ENCODE measurements at regions not wholly inside any gene's neighbourhood (a gene's known extent, or its start where the extent isn't known, plus 50 kb on each side); places are given as distances from the start of the nearest gene placed in this dataset.

GRCh38 chr2:41414486-41415230, 633.2 kb upstream of the PKDCC start:
- Histone ChIP-seq H3K27me3 (ENCODE audit: control insufficient read depth, insufficient read depth, low read length) (no peaks in the 10 kb centered on the region), H3K36me3 (ENCODE audit: control insufficient read depth, insufficient read depth, low read length) (no peaks in the 10 kb centered on the region), H3K9ac (ENCODE audit: low read length) (no peak overlapping the region), H3K27ac (ENCODE audit: low read depth, low read length) (no peak overlapping the region), H3K4me1 (ENCODE audit: control insufficient read depth, insufficient read depth, low read length) (peaks cover 3% of the 10 kb centered on the region), H3K4me3 (ENCODE audit: low read length) (no peak overlapping the region)

- Histone ChIP-seq H3K36me3 (ENCODE audit: control insufficient read depth, insufficient read depth, low read length) (no peaks in the 10 kb centered on the region), H3K27ac (ENCODE audit: low read depth, low read length) (no peak overlapping the region), H3K9ac (ENCODE audit: low read length) (no peak overlapping the region), H3K4me1 (ENCODE audit: control insufficient read depth, insufficient read depth, low read length) (peaks cover 10% of the 10 kb centered on the region), H3K4me3 (ENCODE audit: low read length) (no peak overlapping the region), H3K27me3 (ENCODE audit: control insufficient read depth, insufficient read depth, low read length) (no peaks in the 10 kb centered on the region)
Measured at GRCh38 chr2:41417511-41417910, 630.3 kb upstream of the PKDCC start.

- no peaks in the 10 kb centered on the region for H3K36me3 ChIP-seq (ENCODE audit: control insufficient read depth, insufficient read depth, low read length)
- no peak overlapping the region for H3K9ac ChIP-seq (ENCODE audit: low read length)
- no peak overlapping the region for H3K27ac ChIP-seq (ENCODE audit: low read depth, low read length)
- H3K27me3 ChIP-seq (ENCODE audit: control insufficient read depth, insufficient read depth, low read length), result no peaks in the 10 kb centered on the region
- H3K4me3 ChIP-seq (ENCODE audit: low read length), result no peak overlapping the region
- H3K4me1 ChIP-seq (ENCODE audit: control insufficient read depth, insufficient read depth, low read length), result peaks cover 10% of the 10 kb centered on the region
Measured at GRCh38 chr2:41420219-41420618, 627.6 kb upstream of the PKDCC start.

GRCh38 chr2:41420872-41421271, 626.9 kb upstream of the PKDCC start:
- H3K4me3 ChIP-seq (ENCODE audit: low read length), result no peak overlapping the region
- H3K27me3 ChIP-seq (ENCODE audit: control insufficient read depth, insufficient read depth, low read length), result no peaks in the 10 kb centered on the region
- peaks cover 10% of the 10 kb centered on the region for H3K4me1 ChIP-seq (ENCODE audit: control insufficient read depth, insufficient read depth, low read length)
- H3K9ac ChIP-seq (ENCODE audit: low read length), result no peak overlapping the region
- H3K27ac ChIP-seq (ENCODE audit: low read depth, low read length), result no peak overlapping the region
- no peaks in the 10 kb centered on the region for H3K36me3 ChIP-seq (ENCODE audit: control insufficient read depth, insufficient read depth, low read length)

- no peak overlapping the region for H3K27ac ChIP-seq (ENCODE audit: low read depth, low read length)
- H3K4me1 ChIP-seq (ENCODE audit: control insufficient read depth, insufficient read depth, low read length), result no peaks in the 10 kb centered on the region
Measured at GRCh38 chr2:41431756-41432155, 616.1 kb upstream of the PKDCC start.

GRCh38 chr2:41432459-41432858, 615.4 kb upstream of the PKDCC start:
- no peak overlapping the region for H3K9ac ChIP-seq (ENCODE audit: low read length)
- H3K4me3 ChIP-seq (ENCODE audit: low read length), result no peak overlapping the region
- no peaks in the 10 kb centered on the region for H3K36me3 ChIP-seq (ENCODE audit: control insufficient read depth, insufficient read depth, low read length)
- no peak overlapping the region for H3K27ac ChIP-seq (ENCODE audit: low read depth, low read length)
- H3K4me1 ChIP-seq (ENCODE audit: control insufficient read depth, insufficient read depth, low read length), result no peaks in the 10 kb centered on the region
- H3K27me3 ChIP-seq (ENCODE audit: control insufficient read depth, insufficient read depth, low read length), result no peaks in the 10 kb centered on the region

More at GRCh38 chr2:41431756-41432155, 616.1 kb upstream of the PKDCC start:
- no peaks in the 10 kb centered on the region for H3K36me3 ChIP-seq (ENCODE audit: control insufficient read depth, insufficient read depth, low read length)
- H3K4me3 ChIP-seq (ENCODE audit: low read length), result no peak overlapping the region
- no peaks in the 10 kb centered on the region for H3K27me3 ChIP-seq (ENCODE audit: control insufficient read depth, insufficient read depth, low read length)
- no peak overlapping the region for H3K9ac ChIP-seq (ENCODE audit: low read length)

- H3K27me3 ChIP-seq (ENCODE audit: control insufficient read depth, insufficient read depth, low read length), result no peaks in the 10 kb centered on the region
- no peak overlapping the region for H3K4me3 ChIP-seq (ENCODE audit: low read length)
- no peak overlapping the region for H3K27ac ChIP-seq (ENCODE audit: low read depth, low read length)
- no peak overlapping the region for H3K9ac ChIP-seq (ENCODE audit: low read length)
- H3K36me3 ChIP-seq (ENCODE audit: control insufficient read depth, insufficient read depth, low read length), result no peaks in the 10 kb centered on the region
- H3K4me1 ChIP-seq (ENCODE audit: control insufficient read depth, insufficient read depth, low read length), result no peaks in the 10 kb centered on the region
Measured at GRCh38 chr2:41434991-41435390, 612.8 kb upstream of the PKDCC start.

- no peak overlapping the region for H3K27ac ChIP-seq (ENCODE audit: low read depth, low read length)
Measured at GRCh38 chr2:41441958-41442357, 605.9 kb upstream of the PKDCC start.

GRCh38 chr2:41445865-41446264, 602.0 kb upstream of the PKDCC start:
- Histone ChIP-seq H3K4me1 (ENCODE audit: control insufficient read depth, insufficient read depth, low read length) (no peaks in the 10 kb centered on the region), H3K4me3 (ENCODE audit: low read length) (no peak overlapping the region), H3K27me3 (ENCODE audit: control insufficient read depth, insufficient read depth, low read length) (no peaks in the 10 kb centered on the region), H3K27ac (ENCODE audit: low read depth, low read length) (no peak overlapping the region), H3K36me3 (ENCODE audit: control insufficient read depth, insufficient read depth, low read length) (no peaks in the 10 kb centered on the region), H3K9ac (ENCODE audit: low read length) (no peak overlapping the region)

More at GRCh38 chr2:41441958-41442357, 605.9 kb upstream of the PKDCC start:
- H3K36me3 ChIP-seq (ENCODE audit: control insufficient read depth, insufficient read depth, low read length), result no peaks in the 10 kb centered on the region
- no peaks in the 10 kb centered on the region for H3K4me1 ChIP-seq (ENCODE audit: control insufficient read depth, insufficient read depth, low read length)
- no peak overlapping the region for H3K9ac ChIP-seq (ENCODE audit: low read length)
- H3K4me3 ChIP-seq (ENCODE audit: low read length), result no peak overlapping the region
- H3K27me3 ChIP-seq (ENCODE audit: control insufficient read depth, insufficient read depth, low read length), result no peaks in the 10 kb centered on the region

- H3K4me3 ChIP-seq (ENCODE audit: low read length), result no peak overlapping the region
- H3K4me1 ChIP-seq (ENCODE audit: control insufficient read depth, insufficient read depth, low read length), result no peaks in the 10 kb centered on the region
- H3K27ac ChIP-seq (ENCODE audit: low read depth, low read length), result no peak overlapping the region
- H3K9ac ChIP-seq (ENCODE audit: low read length), result no peak overlapping the region
- H3K36me3 ChIP-seq (ENCODE audit: control insufficient read depth, insufficient read depth, low read length), result no peaks in the 10 kb centered on the region
- H3K27me3 ChIP-seq (ENCODE audit: control insufficient read depth, insufficient read depth, low read length), result no peaks in the 10 kb centered on the region
Measured at GRCh38 chr2:41446266-41446665, 601.6 kb upstream of the PKDCC start.

GRCh38 chr2:41448221-41448620, 599.6 kb upstream of the PKDCC start:
- H3K27ac ChIP-seq (ENCODE audit: low read depth, low read length), result no peak overlapping the region
- no peaks in the 10 kb centered on the region for H3K27me3 ChIP-seq (ENCODE audit: control insufficient read depth, insufficient read depth, low read length)
- H3K36me3 ChIP-seq (ENCODE audit: control insufficient read depth, insufficient read depth, low read length), result no peaks in the 10 kb centered on the region
- no peak overlapping the region for H3K4me3 ChIP-seq (ENCODE audit: low read length)
- no peak overlapping the region for H3K9ac ChIP-seq (ENCODE audit: low read length)
- no peaks in the 10 kb centered on the region for H3K4me1 ChIP-seq (ENCODE audit: control insufficient read depth, insufficient read depth, low read length)

- Histone ChIP-seq H3K27ac (ENCODE audit: low read depth, low read length) (no peak overlapping the region), H3K9ac (ENCODE audit: low read length) (no peak overlapping the region), H3K36me3 (ENCODE audit: control insufficient read depth, insufficient read depth, low read length) (no peaks in the 10 kb centered on the region), H3K4me3 (ENCODE audit: low read length) (no peak overlapping the region), H3K4me1 (ENCODE audit: control insufficient read depth, insufficient read depth, low read length) (no peaks in the 10 kb centered on the region), H3K27me3 (ENCODE audit: control insufficient read depth, insufficient read depth, low read length) (no peaks in the 10 kb centered on the region)
Measured at GRCh38 chr2:41457026-41457425, 590.8 kb upstream of the PKDCC start.

GRCh38 chr2:41460661-41461060, 587.2 kb upstream of the PKDCC start:
- no peaks in the 10 kb centered on the region for H3K27me3 ChIP-seq (ENCODE audit: control insufficient read depth, insufficient read depth, low read length)
- no peaks in the 10 kb centered on the region for H3K4me1 ChIP-seq (ENCODE audit: control insufficient read depth, insufficient read depth, low read length)
- no peak overlapping the region for H3K4me3 ChIP-seq (ENCODE audit: low read length)
- H3K9ac ChIP-seq (ENCODE audit: low read length), result no peak overlapping the region
- no peaks in the 10 kb centered on the region for H3K36me3 ChIP-seq (ENCODE audit: control insufficient read depth, insufficient read depth, low read length)
- H3K27ac ChIP-seq (ENCODE audit: low read depth, low read length), result no peak overlapping the region

Data from rectal smooth muscle tissue (tissue), 1 donor.